H1 (cell line): ENCODE measurements at regions not wholly inside any gene's neighbourhood (a gene's known extent, or its start where the extent isn't known, plus 50 kb on each side); places are given as distances from the start of the nearest gene placed in this dataset.
"Not testable (repeated sequence)": the region's sequence is repeated elsewhere in the genome, so short reads cannot be mapped to it uniquely, and the experiment has no call there.

Source experiments
- ATF2 ChIP-seq: IDR thresholded peaks from 2 replicates; pipeline ENCODE4 v1.6.1; 2012; ENCODE audit warnings: low read length, inconsistent platforms
- CBX5 ChIP-seq: fragments of 300-800, 300-1000 bp; sonication (generic); IDR thresholded peaks from 2 replicates; pipeline ENCODE4 v1.7.1; 2016; ENCODE audit warnings: antibody characterized with exemption, low read length, low read depth
- CHD1 ChIP-seq: IDR thresholded peaks from 2 replicates; pipeline ENCODE4 v1.6.1; 2012; ENCODE audit warnings: low read depth, low read length, improper control_type of control experiment
- CTCF ChIP-seq, 3 experiments: IDR thresholded peaks; 1 replicate in 2 of 3; 2 replicates in 1 of 3; pipeline versions ENCODE4 v1.5.1 to v1.6.1; 2011; ENCODE audit warnings: low read length in 3 of 3, mild to moderate bottlenecking in 3 of 3, inconsistent platforms in 2 of 3, low read depth in 1 of 3, moderate library complexity in 1 of 3; ENCODE audit not compliant: insufficient read depth in 1 of 3; ENCODE audit errors: control extremely low read depth in 1 of 3
- EP300 ChIP-seq, 2 experiments: IDR thresholded peaks; 1 replicate in 1 of 2; 2 replicates in 1 of 2; pipeline ENCODE4 v1.6.1; 2011 to 2012; ENCODE audit warnings: low read depth in 2 of 2, low read length in 2 of 2, mild to moderate bottlenecking in 2 of 2, borderline replicate concordance in 1 of 2, inconsistent platforms in 1 of 2, moderate library complexity in 1 of 2
- GABPA ChIP-seq: IDR thresholded peaks from 2 replicates; pipeline ENCODE4 v1.6.1; 2011; ENCODE audit warnings: mild to moderate bottlenecking, low read length, moderate library complexity, borderline replicate concordance; ENCODE audit not compliant: insufficient read depth
- JUN ChIP-seq: IDR thresholded peaks from 2 replicates; pipeline ENCODE4 v1.6.1; 2011; ENCODE audit warnings: low read depth, mild to moderate bottlenecking, improper control_type of control experiment, low read length
- MAFK ChIP-seq: IDR thresholded peaks from 2 replicates; pipeline ENCODE4 v1.6.1; 2012; ENCODE audit warnings: low read depth, mild to moderate bottlenecking, improper control_type of control experiment, low read length
- NANOG ChIP-seq: IDR thresholded peaks from 2 replicates; pipeline ENCODE4 v1.6.1; 2011; ENCODE audit warnings: low read length, low read depth, mild to moderate bottlenecking, inconsistent platforms; ENCODE audit not compliant: insufficient read depth, poor library complexity, severe bottlenecking
- POLR2AphosphoS5 ChIP-seq: IDR thresholded peaks from 2 replicates; pipeline ENCODE4 v1.6.1; 2011; ENCODE audit warnings: low read depth, low read length
- RAD21 ChIP-seq, 2 experiments: IDR thresholded peaks in 1 of 2; conservative IDR thresholded peaks in 1 of 2; 2 replicates each; pipeline ENCODE4 v1.6.1; 2011; ENCODE audit warnings: low read depth in 2 of 2, low read length in 2 of 2, improper control_type of control experiment in 1 of 2, inconsistent platforms in 1 of 2, mild to moderate bottlenecking in 1 of 2, moderate library complexity in 1 of 2
- RXRA ChIP-seq: IDR thresholded peaks from 2 replicates; pipeline ENCODE4 v1.6.1; 2011; ENCODE audit warnings: low read depth, mild to moderate bottlenecking, low read length, moderate library complexity; ENCODE audit not compliant: insufficient read depth
- SP1 ChIP-seq: IDR thresholded peaks from 2 replicates; pipeline ENCODE4 v1.6.1; 2011; ENCODE audit warnings: low read depth, low read length
- USF2 ChIP-seq: IDR thresholded peaks from 2 replicates; pipeline ENCODE4 v1.6.1; 2011; ENCODE audit warnings: low read length, improper control_type of control experiment

- TF ChIP-seq MAFK; RXRA; SP1; CHD1; ATF2; GABPA; POLR2AphosphoS5; RAD21 (IDR thresholded peaks at IDR 0.05 in 1 of 2, conservative IDR thresholded peaks at IDR 0.05 in 1 of 2; ENCODE audit: low read depth in 2 of 2, low read length in 2 of 2); NANOG; EP300 (IDR thresholded peaks at IDR 0.05; ENCODE audit: borderline replicate concordance in 1 of 2, low read depth in 2 of 2, low read length in 2 of 2); USF2; JUN; CBX5; CTCF (IDR thresholded peaks at IDR 0.05; ENCODE audit: control extremely low read depth in 1 of 3, insufficient read depth in 1 of 3, low read depth in 1 of 3, low read length in 3 of 3): not testable (repeated sequence)
These were observed 149.0 kb downstream of the LAT start for GRCh38 chr16:29133681-29134430.
